ENCODE measurements at regions not wholly inside any gene's neighbourhood (a gene's known extent, or its start where the extent isn't known, plus 50 kb on each side); places are given as distances from the start of the nearest gene placed in this dataset.

GRCh38 chr1:201589186-201589585 is 50.3 kb downstream of the NAV1 start:
- DNase-seq (ENCODE audit: low read depth in 2 of 3, low spot score in 2 of 3), result no peak

GRCh38 chr1:201590474-201590873 is 51.5 kb downstream of the NAV1 start:
- DNase-seq (ENCODE audit: low read depth in 2 of 3, low spot score in 2 of 3), result no peak

GRCh38 chr1:201591348-201591747 is 52.4 kb downstream of the NAV1 start:
- DNase-seq (ENCODE audit: low read depth in 2 of 3, low spot score in 2 of 3), result no peak

GRCh38 chr1:201591981-201592380 is 53.1 kb downstream of the NAV1 start:
- no peak for DNase-seq (ENCODE audit: low read depth in 2 of 3, low spot score in 2 of 3)

- DNase-seq (ENCODE audit: low read depth in 2 of 3, low spot score in 2 of 3), result no peak
These were observed 54.4 kb downstream of the NAV1 start for GRCh38 chr1:201593200-201593921.

GRCh38 chr1:201594575-201595245 is 55.8 kb downstream of the NAV1 start:
- no peak for DNase-seq (ENCODE audit: low read depth in 2 of 3, low spot score in 2 of 3)

- DNase-seq (ENCODE audit: low read depth in 2 of 3, low spot score in 2 of 3), result no peak
These were observed 56.5 kb downstream of the NAV1 start for GRCh38 chr1:201595381-201595780.

- no peak for DNase-seq (ENCODE audit: low read depth in 2 of 3, low spot score in 2 of 3)
These were observed 57.4 kb downstream of the NAV1 start for GRCh38 chr1:201596101-201596868.

- DNase-seq (ENCODE audit: low read depth in 2 of 3, low spot score in 2 of 3), result no peak
These were observed 58.8 kb downstream of the NAV1 start for GRCh38 chr1:201597551-201598230.

- DNase-seq (ENCODE audit: low read depth in 2 of 3, low spot score in 2 of 3), result no peak
These were observed 59.5 kb downstream of the NAV1 start for GRCh38 chr1:201598396-201598795.

- no peak for DNase-seq (ENCODE audit: low read depth in 2 of 3, low spot score in 2 of 3)
These were observed 60.0 kb downstream of the NAV1 start for GRCh38 chr1:201598973-201599372.

GRCh38 chr1:201599548-201599947 is 60.6 kb downstream of the NAV1 start:
- no peak for DNase-seq (ENCODE audit: low read depth in 2 of 3, low spot score in 2 of 3)

GRCh38 chr1:201602413-201603265 is 63.7 kb downstream of the NAV1 start:
- DNase-seq (ENCODE audit: low read depth in 2 of 3, low spot score in 2 of 3), result no peak

GRCh38 chr1:201603613-201604232 is 64.8 kb downstream of the NAV1 start:
- DNase-seq (ENCODE audit: low read depth in 2 of 3, low spot score in 2 of 3), result no peak

GRCh38 chr1:201605385-201606010 is 66.6 kb downstream of the NAV1 start:
- no peak for DNase-seq (ENCODE audit: low read depth in 2 of 3, low spot score in 2 of 3)

- no peak for DNase-seq (ENCODE audit: low read depth in 2 of 3, low spot score in 2 of 3)
These were observed 67.2 kb downstream of the NAV1 start for GRCh38 chr1:201606096-201606495.

GRCh38 chr1:201606623-201607022 is 67.7 kb downstream of the NAV1 start:
- DNase-seq (ENCODE audit: low read depth in 2 of 3, low spot score in 2 of 3), result no peak

GRCh38 chr1:201608635-201609395 is 69.9 kb downstream of the NAV1 start:
- no peak for DNase-seq (ENCODE audit: low read depth in 2 of 3, low spot score in 2 of 3)
